GM18861 (cell line): ENCODE measurements at regions not wholly inside any gene's neighbourhood (a gene's known extent, or its start where the extent isn't known, plus 50 kb on each side); places are given as distances from the start of the nearest gene placed in this dataset.

ENCODE experiments used
- ATAC-seq: cut with Tn5 transposase; IDR thresholded peaks from one replicate; pipeline ENCODE4 v1.9.1; 2021; ENCODE audit not compliant: unreplicated experiment

GRCh38 chr15:62816342-62817069 is 226.0 kb upstream of the TPM1 start:
- no peak for ATAC-seq

- ATAC-seq: no peak
Measured at GRCh38 chr15:62818691-62819090, 223.9 kb upstream of the TPM1 start.

GRCh38 chr15:62821384-62822131 is 221.0 kb upstream of the TPM1 start:
- no peak for ATAC-seq

- no peak for ATAC-seq
Measured at GRCh38 chr15:62822228-62822627, 220.3 kb upstream of the TPM1 start.

- ATAC-seq: no peak
Measured at GRCh38 chr15:62823561-62823960, 219.0 kb upstream of the TPM1 start.

GRCh38 chr15:62824111-62825015 is 218.2 kb upstream of the TPM1 start:
- no peak for ATAC-seq

- no peak for ATAC-seq
Measured at GRCh38 chr15:62825191-62825590, 217.4 kb upstream of the TPM1 start.

- no peak for ATAC-seq
Measured at GRCh38 chr15:62826561-62826960, 216.0 kb upstream of the TPM1 start.

GRCh38 chr15:62828364-62828763 is 214.2 kb upstream of the TPM1 start:
- ATAC-seq: no peak

GRCh38 chr15:62832231-62832630 is 210.3 kb upstream of the TPM1 start:
- no peak for ATAC-seq

GRCh38 chr15:62833646-62834045 is 208.9 kb upstream of the TPM1 start:
- ATAC-seq: no peak

- no peak for ATAC-seq
Measured at GRCh38 chr15:62834686-62835329, 207.7 kb upstream of the TPM1 start.

- ATAC-seq: no peak
Measured at GRCh38 chr15:62835351-62835750, 207.2 kb upstream of the TPM1 start.

GRCh38 chr15:62835762-62836161 is 206.8 kb upstream of the TPM1 start:
- no peak for ATAC-seq

GRCh38 chr15:62840526-62841268 is 201.8 kb upstream of the TPM1 start:
- ATAC-seq: no peak

- ATAC-seq: no peak
Measured at GRCh38 chr15:62841269-62841628, 201.3 kb upstream of the TPM1 start.

GRCh38 chr15:62841891-62842559 is 200.5 kb upstream of the TPM1 start:
- no peak for ATAC-seq

- ATAC-seq: no peak
Measured at GRCh38 chr15:62843311-62843710, 199.2 kb upstream of the TPM1 start.

GRCh38 chr15:62844564-62845240 is 197.8 kb upstream of the TPM1 start:
- no peak for ATAC-seq
